IPS-NIHi11 (cell line): ENCODE measurements at regions not wholly inside any gene's neighbourhood (a gene's known extent, or its start where the extent isn't known, plus 50 kb on each side); places are given as distances from the start of the nearest gene placed in this dataset.
"Not testable (repeated sequence)": the region's sequence is repeated elsewhere in the genome, so short reads cannot be mapped to it uniquely, and the experiment has no call there.

Source experiments
- DNase-seq: peaks from one replicate; pipeline ENCODE4 v3.0.0; 2012; ENCODE audit warnings: mixed read lengths, low spot score

GRCh38 chr9:73219985-73220626 lies 68.4 kb downstream of the ANXA1 start:
- no peak for DNase-seq

GRCh38 chr9:73223594-73223993 lies 71.9 kb downstream of the ANXA1 start:
- no peak for DNase-seq

GRCh38 chr9:73229543-73229942 lies 77.9 kb downstream of the ANXA1 start:
- DNase-seq, result no peak

- no peak for DNase-seq
Observed at GRCh38 chr9:73230251-73230650, 78.6 kb downstream of the ANXA1 start.

DNA sequence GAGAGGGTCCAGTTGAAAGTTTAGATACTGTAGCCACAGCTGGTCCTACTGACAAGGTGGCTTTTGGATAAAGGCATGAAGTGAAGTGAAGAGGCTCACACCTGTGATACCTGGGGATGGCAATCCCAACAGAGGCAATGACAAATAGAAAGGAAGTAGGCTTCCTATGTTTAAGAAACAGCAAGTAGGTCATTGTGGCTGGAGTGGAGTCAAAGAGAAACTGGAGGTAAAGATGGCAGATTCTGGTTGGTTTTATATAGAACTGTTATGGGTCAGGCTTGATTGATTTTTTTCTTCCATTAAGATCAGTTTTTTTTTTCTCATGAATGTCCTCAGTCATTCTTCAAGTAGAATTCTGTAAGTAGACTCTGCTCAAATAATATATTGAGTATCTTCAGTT lies 79.5 kb downstream of the ANXA1 start:
- no peak for DNase-seq

GRCh38 chr9:73233359-73234007 lies 81.8 kb downstream of the ANXA1 start:
- no peak for DNase-seq

DNA sequence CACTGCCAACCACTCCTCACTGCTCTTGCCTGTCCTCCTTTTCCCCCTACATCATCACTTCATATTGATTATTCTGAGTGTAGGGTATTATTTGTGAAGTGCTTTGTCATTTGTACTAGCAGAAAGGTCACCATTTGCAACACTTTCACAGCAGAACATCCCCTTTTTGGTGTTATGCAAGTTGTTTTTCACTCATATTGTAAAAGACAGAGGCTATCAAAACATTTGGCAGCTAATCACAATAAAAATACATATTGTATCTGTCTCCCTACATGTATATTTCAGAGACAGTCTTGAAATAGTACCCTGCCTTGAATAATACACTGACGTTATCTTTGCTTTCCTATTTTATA lies 82.3 kb downstream of the ANXA1 start:
- DNase-seq, result no peak

DNA sequence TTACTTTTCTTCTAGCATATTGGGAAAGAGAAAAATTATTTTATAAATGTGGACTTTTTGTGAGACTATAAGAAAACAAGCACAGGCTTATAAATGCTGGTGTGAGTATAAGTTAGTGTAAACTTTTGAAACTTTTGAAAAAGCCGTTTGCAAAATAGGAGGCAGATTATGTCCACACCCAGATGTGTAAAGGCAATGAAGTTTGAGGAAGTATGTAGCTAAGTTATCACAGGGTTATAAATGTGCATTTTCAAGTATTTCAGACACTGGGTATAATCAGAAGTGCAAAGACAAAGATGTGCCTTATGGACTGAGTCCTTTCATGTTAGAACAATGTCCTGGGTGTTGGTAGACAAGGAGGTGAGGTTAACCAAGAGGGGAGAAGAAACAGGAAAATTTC lies 85.5 kb downstream of the ANXA1 start:
- DNase-seq, result no peak

DNA sequence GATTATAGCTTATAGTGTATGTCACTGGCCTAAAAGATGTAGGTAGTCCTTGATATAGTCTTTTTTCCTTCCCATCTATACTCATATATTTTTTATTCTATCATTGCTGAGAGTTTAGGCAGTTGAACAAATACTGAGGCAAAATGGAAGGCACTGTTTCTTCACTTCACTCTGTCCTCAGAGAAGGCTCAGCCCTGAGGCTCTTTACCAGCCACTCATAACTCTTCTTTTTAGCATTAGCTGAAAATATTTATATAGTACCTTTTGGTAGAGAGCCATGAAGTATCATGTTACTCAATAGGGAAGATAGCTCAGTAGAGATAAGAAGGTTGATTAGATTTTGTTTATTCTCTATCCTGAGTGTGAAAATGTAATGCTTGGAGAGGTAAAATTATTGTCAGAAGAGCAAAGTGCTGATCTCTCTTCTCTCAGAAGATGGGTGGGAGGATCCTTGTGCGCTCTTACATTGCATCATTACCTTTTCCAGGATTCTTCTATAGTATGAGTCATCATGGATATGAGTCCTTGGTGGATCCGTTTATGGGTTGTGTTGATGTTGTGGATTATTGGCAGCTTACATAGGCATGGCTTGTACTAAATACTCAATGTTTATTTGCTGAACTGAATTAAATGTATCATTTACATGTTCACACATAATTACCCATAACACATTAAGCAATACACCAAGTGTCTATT lies 88.1 kb downstream of the ANXA1 start:
- DNase-seq, result no peak

DNA sequence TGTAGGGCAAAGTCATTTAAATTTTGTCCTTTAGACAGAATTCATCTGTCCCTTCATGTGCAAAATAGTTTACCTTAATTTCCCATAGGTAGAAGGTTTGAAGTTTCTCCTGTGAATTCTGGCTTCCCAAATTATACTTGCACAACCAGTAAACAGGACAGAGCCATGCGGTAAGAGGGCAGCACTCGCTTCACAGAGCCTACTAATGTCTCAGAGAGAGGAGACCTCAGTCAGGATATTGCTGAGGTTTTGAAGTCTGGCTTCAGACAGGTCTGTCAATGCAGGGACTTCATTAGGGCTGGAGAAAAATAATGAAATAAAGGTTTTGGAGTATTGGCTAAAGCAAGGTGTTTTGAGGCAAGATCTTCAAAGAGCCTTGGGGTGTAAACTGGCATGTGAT lies 91.4 kb downstream of the ANXA1 start:
- no peak for DNase-seq

DNA sequence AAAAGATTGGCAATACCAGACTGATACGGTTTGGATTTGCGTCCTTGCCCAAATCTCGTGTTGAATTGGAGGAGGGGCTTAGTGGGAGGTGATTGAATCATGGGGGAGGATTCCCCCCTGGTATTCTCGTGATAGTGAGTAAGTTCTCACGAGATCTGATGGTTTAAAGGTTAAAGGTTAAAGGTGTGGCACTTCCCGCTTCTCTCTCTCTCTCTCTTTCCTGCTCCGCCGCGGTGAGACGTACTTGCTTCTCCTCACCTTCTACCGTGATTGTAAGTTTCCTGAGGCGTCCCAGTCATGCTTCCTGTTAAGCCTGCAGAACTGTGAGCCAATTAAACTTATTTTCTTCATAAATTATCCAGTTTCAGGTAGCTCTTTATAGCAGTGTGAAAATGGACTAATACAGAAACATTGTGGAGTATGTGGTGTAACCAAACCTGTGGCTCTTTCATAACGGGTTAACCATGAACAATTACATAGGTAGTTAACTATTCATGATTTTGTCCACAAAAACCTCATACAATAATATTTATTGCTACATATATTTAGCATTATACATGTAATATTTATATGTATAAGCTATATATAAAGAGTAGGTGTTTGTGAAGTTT lies 107.5 kb downstream of the ANXA1 start:
- DNase-seq, result no peak

GRCh38 chr9:73260506-73260905 lies 108.8 kb downstream of the ANXA1 start:
- DNase-seq, result no peak

DNA sequence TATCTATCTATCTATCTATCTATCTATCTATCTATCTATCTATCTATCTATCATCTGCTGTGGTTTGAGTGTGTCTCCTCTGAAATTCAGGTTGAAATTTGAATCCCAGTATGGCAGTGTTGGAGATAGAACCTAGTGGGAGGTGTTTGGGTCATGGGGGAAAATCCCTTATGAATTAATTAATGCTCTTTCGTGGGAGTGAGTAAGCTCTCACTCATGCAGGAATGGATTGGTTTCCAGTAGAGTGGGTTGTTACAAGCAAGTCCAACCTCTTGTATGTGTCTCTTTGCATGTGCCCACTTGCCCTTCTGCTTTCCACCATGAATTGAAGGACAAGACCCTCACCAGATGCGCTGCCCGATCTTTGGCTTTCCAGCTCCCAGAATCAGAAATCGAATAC lies 113.0 kb downstream of the ANXA1 start:
- DNase-seq, result no peak

- DNase-seq, result no peak
Observed at GRCh38 chr9:73265876-73266275, 114.2 kb downstream of the ANXA1 start.

- no peak for DNase-seq
Observed at GRCh38 chr9:73269430-73270101, 117.9 kb downstream of the ANXA1 start.

GRCh38 chr9:73270967-73271721 lies 119.5 kb downstream of the ANXA1 start:
- DNase-seq, result no peak

DNA sequence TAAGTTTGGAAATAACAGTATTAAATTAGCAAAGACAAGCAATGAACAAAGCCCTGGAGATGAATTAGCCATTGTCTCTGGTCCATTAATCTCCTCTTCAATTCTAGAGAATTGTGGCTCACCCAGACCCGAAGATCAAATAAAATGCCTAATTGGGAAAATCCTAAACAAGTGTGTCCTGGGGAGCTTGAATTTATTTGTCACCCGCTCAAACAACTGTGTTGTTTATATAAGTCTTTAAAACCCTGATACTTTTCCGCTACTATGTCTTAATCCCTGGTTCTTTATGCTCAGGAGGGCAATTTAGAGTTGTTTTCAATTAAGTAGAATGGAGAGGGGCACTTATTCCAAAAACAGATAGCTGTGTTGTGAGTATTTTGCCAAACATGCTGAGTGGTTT lies 128.4 kb downstream of the ANXA1 start:
- no peak for DNase-seq

- DNase-seq, result no peak
Observed at GRCh38 chr9:73284377-73284776, 132.7 kb downstream of the ANXA1 start.

DNA sequence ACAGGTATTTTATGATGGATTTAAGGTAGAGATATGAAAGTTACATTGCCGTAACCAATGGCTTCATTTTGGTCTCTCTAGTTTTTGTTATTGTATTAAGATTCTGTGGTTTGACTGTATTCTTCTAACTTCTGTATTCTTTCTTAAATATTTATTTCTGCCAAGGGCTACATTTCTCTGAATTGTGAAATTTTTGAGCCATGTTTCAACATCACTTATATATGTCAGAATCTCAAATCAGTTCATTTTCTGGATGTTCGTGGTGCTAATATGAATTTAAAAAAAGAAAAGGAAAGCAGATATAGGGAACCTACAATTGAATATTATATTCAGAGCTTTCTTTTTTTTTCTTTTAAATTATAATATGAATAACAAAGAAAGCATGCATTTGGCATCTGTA lies 142.7 kb downstream of the ANXA1 start:
- DNase-seq, result no peak

GRCh38 chr9:73325983-73326382 lies 174.3 kb downstream of the ANXA1 start:
- DNase-seq, result no peak

DNA sequence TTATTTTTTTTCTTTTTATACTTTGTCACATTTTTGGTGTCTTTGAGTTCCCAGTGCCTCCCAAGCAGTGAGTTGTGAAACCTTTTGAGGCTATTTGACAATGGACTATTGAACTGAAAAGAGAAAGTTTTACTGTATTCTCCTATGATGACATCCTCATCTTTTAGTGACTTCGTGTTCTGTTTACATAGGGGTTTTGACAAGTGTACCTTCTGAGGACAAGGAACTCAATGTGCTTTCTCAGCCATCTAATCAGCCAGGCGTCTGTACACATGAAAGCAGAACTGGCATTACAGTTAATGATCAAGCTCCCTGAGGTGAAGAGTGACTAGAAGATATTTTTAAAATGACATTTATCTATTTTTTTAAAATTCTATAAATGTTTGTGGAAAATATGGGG lies 175.5 kb downstream of the ANXA1 start:
- DNase-seq, result no peak

- DNase-seq, result not testable (repeated sequence)
Observed at GRCh38 chr9:73337182-73337581, 185.5 kb downstream of the ANXA1 start.
